OCI-LY3 (cell line): ENCODE measurements at regions not wholly inside any gene's neighbourhood (a gene's known extent, or its start where the extent isn't known, plus 50 kb on each side); places are given as distances from the start of the nearest gene placed in this dataset.

Experiments used
- EZH2phosphoT487 ChIP-seq: fragments of 200-600 bp; shearing (Covaris generic); IDR thresholded peaks from 2 replicates; pipeline ENCODE4 v1.6.1; 2018; ENCODE audit warnings: antibody characterized with exemption, mixed run types, low read depth
- TF ChIP-seq, protein P1 (sequence below): fragments of 200-600, 300-600 bp; sonication (generic); IDR thresholded peaks from 2 replicates; pipeline ENCODE4 v1.5.1; 2014; ENCODE audit warnings: antibody characterized with exemption, low read length, low read depth

DNA sequence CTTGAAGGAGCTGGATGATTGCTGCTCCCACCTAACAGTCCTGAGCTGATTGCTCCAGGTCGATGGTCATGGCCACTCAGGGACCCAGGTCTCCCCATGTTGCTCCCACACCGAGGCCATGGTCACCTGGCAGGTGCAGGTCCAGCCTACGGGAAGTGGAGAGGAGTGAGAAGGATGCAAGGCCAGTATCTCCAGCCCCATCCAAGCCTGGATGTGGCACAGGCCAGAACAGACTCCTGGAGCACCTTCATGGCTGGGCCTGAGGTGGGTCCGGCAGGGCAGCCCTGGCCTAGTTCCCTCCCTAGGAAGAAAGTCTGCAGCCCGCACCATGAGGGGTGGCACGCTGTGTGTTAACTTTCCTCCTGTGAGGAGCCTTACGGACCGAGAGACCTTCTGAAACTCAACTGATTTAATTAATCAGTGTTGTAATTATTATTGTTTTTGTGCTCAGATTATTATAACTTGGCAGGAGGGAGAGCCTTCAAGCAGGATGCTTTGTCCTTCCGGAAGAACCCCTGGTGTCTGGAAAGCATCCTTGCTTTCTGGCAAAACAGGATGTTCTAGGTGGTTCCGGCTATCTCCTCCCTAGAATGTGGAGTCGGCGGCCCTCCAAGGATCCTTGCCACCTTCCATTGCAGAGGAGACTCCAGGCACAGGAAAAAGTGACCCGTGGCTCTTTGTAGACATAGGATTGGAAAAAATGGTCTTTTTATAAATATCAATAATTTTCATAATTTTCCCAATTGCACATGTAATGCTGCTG is 92.3 kb upstream of the ADRA2C start:
- TF ChIP-seq, protein P1, sequence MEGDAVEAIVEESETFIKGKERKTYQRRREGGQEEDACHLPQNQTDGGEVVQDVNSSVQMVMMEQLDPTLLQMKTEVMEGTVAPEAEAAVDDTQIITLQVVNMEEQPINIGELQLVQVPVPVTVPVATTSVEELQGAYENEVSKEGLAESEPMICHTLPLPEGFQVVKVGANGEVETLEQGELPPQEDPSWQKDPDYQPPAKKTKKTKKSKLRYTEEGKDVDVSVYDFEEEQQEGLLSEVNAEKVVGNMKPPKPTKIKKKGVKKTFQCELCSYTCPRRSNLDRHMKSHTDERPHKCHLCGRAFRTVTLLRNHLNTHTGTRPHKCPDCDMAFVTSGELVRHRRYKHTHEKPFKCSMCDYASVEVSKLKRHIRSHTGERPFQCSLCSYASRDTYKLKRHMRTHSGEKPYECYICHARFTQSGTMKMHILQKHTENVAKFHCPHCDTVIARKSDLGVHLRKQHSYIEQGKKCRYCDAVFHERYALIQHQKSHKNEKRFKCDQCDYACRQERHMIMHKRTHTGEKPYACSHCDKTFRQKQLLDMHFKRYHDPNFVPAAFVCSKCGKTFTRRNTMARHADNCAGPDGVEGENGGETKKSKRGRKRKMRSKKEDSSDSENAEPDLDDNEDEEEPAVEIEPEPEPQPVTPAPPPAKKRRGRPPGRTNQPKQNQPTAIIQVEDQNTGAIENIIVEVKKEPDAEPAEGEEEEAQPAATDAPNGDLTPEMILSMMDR = no peak
- TF ChIP-seq EZH2phosphoT487 = no peak
